GM23338 (cell line): ENCODE measurements at regions not wholly inside any gene's neighbourhood (a gene's known extent, or its start where the extent isn't known, plus 50 kb on each side); places are given as distances from the start of the nearest gene placed in this dataset.

ENCODE experiments used
- ATAC-seq: fragments of 200-7000 bp; cut with Tn5 transposase; 3 replicates; pipeline ENCODE4 v1.9.1; 2020
- DNase-seq: peaks from one replicate; pipeline ENCODE4 v3.0.0-alpha.2; 2015; ENCODE audit warnings: low spot score
- H2AFZ ChIP-seq: fragments of 200-600 bp; sonication (generic); 2 replicates; pipeline ENCODE4 v1.8.0; 2016; ENCODE audit warnings: antibody characterized with exemption, mild to moderate bottlenecking, moderate library complexity
- H3F3A ChIP-seq: fragments of 200-600 bp; sonication (generic); replicated peaks from 2 replicates; pipeline ENCODE4 v1.8.0; 2017; ENCODE audit warnings: antibody characterized with exemption, mixed run types, low read depth
- H3K27ac ChIP-seq: fragments of 200-600 bp; sonication (generic); 2 replicates; pipeline ENCODE4 v1.6.1; 2016; ENCODE audit warnings: low read depth
- H3K27me3 ChIP-seq: fragments of 200-600 bp; sonication (generic); 2 replicates; pipeline ENCODE4 v1.8.0; 2016; ENCODE audit warnings: mild to moderate bottlenecking, mixed run types, moderate library complexity; ENCODE audit not compliant: insufficient read depth
- H3K36me3 ChIP-seq: fragments of 200-600 bp; sonication (generic); 2 replicates; pipeline ENCODE4 v1.8.0; 2016; ENCODE audit warnings: mild to moderate bottlenecking; ENCODE audit not compliant: insufficient read depth
- H3K4me1 ChIP-seq: fragments of 200-600 bp; sonication (generic); 2 replicates; pipeline ENCODE4 v1.8.0; 2016; ENCODE audit warnings: mild to moderate bottlenecking, moderate library complexity; ENCODE audit not compliant: insufficient read depth
- H3K4me2 ChIP-seq: fragments of 200-600 bp; sonication (generic); 2 replicates; pipeline ENCODE4 v1.7.1; 2017; ENCODE audit warnings: mixed run types
- H3K4me3 ChIP-seq: fragments of 200-600 bp; sonication (generic); 2 replicates; pipeline ENCODE4 v1.6.1; 2016; ENCODE audit warnings: mixed run types
- H3K79me2 ChIP-seq: fragments of 200-600 bp; sonication (generic); replicated peaks from 2 replicates; pipeline ENCODE4 v1.8.0; 2017; ENCODE audit warnings: mild to moderate bottlenecking; ENCODE audit not compliant: insufficient read depth
- H3K9me2 ChIP-seq: fragments of 200-600 bp; sonication (generic); 2 replicates; pipeline ENCODE4 v1.8.0; 2017; ENCODE audit not compliant: insufficient read depth
- H4K20me1 ChIP-seq: fragments of 200-600 bp; sonication (generic); replicated peaks from 2 replicates; pipeline ENCODE4 v1.8.0; 2017; ENCODE audit warnings: mild to moderate bottlenecking; ENCODE audit not compliant: insufficient read depth
- H3K27ac Mint-ChIP-seq: 2 replicates; pipeline ENCODE4 v1.8.0; 2020; ENCODE audit warnings: inconsistent platforms, mild to moderate bottlenecking, moderate library complexity, mixed read lengths
- H3K27me3 Mint-ChIP-seq: 3 replicates; pipeline ENCODE4 v1.8.0; 2022; ENCODE audit warnings: low read depth, mild to moderate bottlenecking, moderate library complexity, mixed read lengths, inconsistent platforms; ENCODE audit not compliant: insufficient read depth, poor library complexity
- H3K36me3 Mint-ChIP-seq: 3 replicates; pipeline ENCODE4 v1.8.0; 2021; ENCODE audit warnings: low read depth, mild to moderate bottlenecking, inconsistent platforms, moderate library complexity, mixed read lengths
- H3K4me1 Mint-ChIP-seq: 3 replicates; pipeline ENCODE4 v1.8.0; 2020; ENCODE audit warnings: mild to moderate bottlenecking, inconsistent platforms, mixed read lengths
- H3K4me3 Mint-ChIP-seq: 3 replicates; pipeline ENCODE4 v1.8.0; 2021; ENCODE audit warnings: moderate library complexity, mild to moderate bottlenecking, inconsistent platforms, mixed read lengths
- H3K9me3 Mint-ChIP-seq: 3 replicates; pipeline ENCODE4 v1.8.0; 2020; ENCODE audit warnings: moderate library complexity, mild to moderate bottlenecking, inconsistent platforms, mixed read lengths
- CREB1 ChIP-seq: fragments of 250-450 bp; sonication (Bioruptor Pico); IDR thresholded peaks from 2 replicates; pipeline ENCODE4 v1.5.0; 2020; ENCODE audit warnings: low read depth, mild to moderate bottlenecking, moderate library complexity
- CTCF ChIP-seq, 2 experiments: fragments of 200-600 bp in 1 of 2; sonication (generic) in 1 of 2; conservative IDR thresholded peaks; 2 replicates each; pipeline versions ENCODE4 v1.5.1 to v1.6.1; 2016 to 2017; ENCODE audit warnings: antibody characterized with exemption in 2 of 2, low read depth in 2 of 2, mild to moderate bottlenecking in 2 of 2, moderate library complexity in 1 of 2
- EZH2 ChIP-seq: fragments of 200-600 bp; sonication (generic); IDR thresholded peaks from one replicate; pipeline ENCODE4 v1.8.0; 2017; ENCODE audit warnings: antibody characterized with exemption, mild to moderate bottlenecking, low read depth; ENCODE audit not compliant: unreplicated experiment
- EZH2phosphoT487 ChIP-seq: fragments of 200-600 bp; sonication (generic); IDR thresholded peaks from one replicate; pipeline ENCODE4 v1.8.1; 2018; ENCODE audit warnings: antibody characterized with exemption; ENCODE audit not compliant: unreplicated experiment
- JUNB ChIP-seq: IDR thresholded peaks from one replicate; pipeline ENCODE4 v1.6.1; 2016; ENCODE audit warnings: antibody characterized with exemption; ENCODE audit not compliant: unreplicated experiment
- NANOG ChIP-seq: IDR thresholded peaks from 2 replicates; pipeline ENCODE4 v1.6.1; 2016; ENCODE audit warnings: antibody characterized with exemption, borderline replicate concordance
- POLR2AphosphoS5 ChIP-seq: IDR thresholded peaks from 2 replicates; pipeline ENCODE4 v1.6.1; 2016; ENCODE audit warnings: antibody characterized with exemption, low read depth
- REST ChIP-seq: IDR thresholded peaks from one replicate; pipeline ENCODE4 v1.6.1; 2018; ENCODE audit warnings: antibody characterized with exemption; ENCODE audit not compliant: unreplicated experiment
- ZNF114 ChIP-seq: fragments of 250-450 bp; sonication (Bioruptor Pico); IDR thresholded peaks from 2 replicates; pipeline ENCODE4 v1.5.0; 2020; ENCODE audit warnings: mild to moderate bottlenecking, moderate library complexity
- ZNF331 ChIP-seq: fragments of 250-450 bp; sonication (Bioruptor Pico); IDR thresholded peaks from 2 replicates; pipeline ENCODE4 v1.5.0; 2020; ENCODE audit warnings: low read depth, mild to moderate bottlenecking, moderate library complexity
- ZNF462 ChIP-seq: fragments of 250-450 bp; sonication (Bioruptor Pico); IDR thresholded peaks from 2 replicates; pipeline ENCODE4 v1.5.0; 2020; ENCODE audit warnings: mild to moderate bottlenecking, moderate library complexity

GRCh38 chr1:71191520-71191919, 110.7 kb upstream of the ZRANB2 start (continued):
- TF ChIP-seq NANOG (no peak), EZH2 (no peak), POLR2AphosphoS5 (no peak), JUNB (no peak), CTCF (conservative IDR thresholded peaks at IDR 0.05; ENCODE audit: low read depth in 2 of 2) (no peak), EZH2phosphoT487 (no peak)

GRCh38 chr1:71190843-71191242, 110.0 kb upstream of the ZRANB2 start:
- H3K4me1 ChIP-seq: no peaks in the 10 kb centered on the region
- Mint-ChIP-seq H3K9me3 (peaks cover 4% of the 10 kb centered on the region; the same call in 1 of the 3 replicates), H3K27ac (no peak overlapping the region), H3K4me1 (no peaks in the 10 kb centered on the region), H3K4me3 (no peak overlapping the region), H3K27me3 (no peaks in the 10 kb centered on the region), H3K36me3 (no peaks in the 10 kb centered on the region)
- no peaks in the 10 kb centered on the region for H3K27me3 ChIP-seq
- no peaks in the 10 kb centered on the region for H3K79me2 ChIP-seq
- no peaks in the 10 kb centered on the region for H3F3A ChIP-seq
- DNase-seq (no peak), ATAC-seq (no peak)
- H3K27ac ChIP-seq: no peak overlapping the region
- no peak overlapping the region for H3K4me3 ChIP-seq
- no peaks in the 10 kb centered on the region for H3K9me2 ChIP-seq
- H2AFZ ChIP-seq: no peak overlapping the region
- H3K36me3 ChIP-seq: no peaks in the 10 kb centered on the region
- no peaks in the 10 kb centered on the region for H4K20me1 ChIP-seq
- no peak overlapping the region for H3K4me2 ChIP-seq
- TF ChIP-seq EZH2phosphoT487: no peak
- TF ChIP-seq POLR2AphosphoS5: no peak
- TF ChIP-seq ZNF462: no peak
- no peak for TF ChIP-seq NANOG
- TF ChIP-seq CTCF (conservative IDR thresholded peaks at IDR 0.05; ENCODE audit: low read depth in 2 of 2): no peak
- no peak for TF ChIP-seq ZNF114 (CRISPR knock-in tag)
- no peak for TF ChIP-seq EZH2
- no peak for TF ChIP-seq CREB1 (CRISPR knock-in tag)
- no peak for TF ChIP-seq ZNF331 (CRISPR knock-in tag)
- no peak for TF ChIP-seq REST
- TF ChIP-seq JUNB: no peak
